DND-41 (cell line): ENCODE measurements at regions not wholly inside any gene's neighbourhood (a gene's known extent, or its start where the extent isn't known, plus 50 kb on each side); places are given as distances from the start of the nearest gene placed in this dataset.

Experiments
- ATAC-seq: fragments of 200-7000 bp; cut with Tn5 transposase; 3 replicates; pipeline ENCODE4 v1.9.1; 2021; ENCODE audit warnings: low read depth; ENCODE audit not compliant: insufficient read depth
- DNase-seq: peaks from one replicate; pipeline ENCODE4 v3.0.0-alpha.2; 2020
- H2AFZ ChIP-seq: 2 replicates; pipeline ENCODE4 v1.6.0; 2012; ENCODE audit warnings: low read depth, low read length
- H3K27ac ChIP-seq: 2 replicates; pipeline ENCODE4 v1.5.1; 2012; ENCODE audit warnings: low read length, inconsistent platforms
- H3K27me3 ChIP-seq: fragments of 200-600 bp; sonication (generic); 2 replicates; pipeline ENCODE4 v1.6.0; 2012; ENCODE audit warnings: low read length, mild to moderate bottlenecking, inconsistent platforms; ENCODE audit not compliant: insufficient read depth, poor library complexity
- H3K36me3 ChIP-seq: 2 replicates; pipeline ENCODE4 v1.5.1; 2012; ENCODE audit warnings: low read length, inconsistent platforms; ENCODE audit not compliant: insufficient read depth
- H3K4me1 ChIP-seq: 2 replicates; pipeline ENCODE4 v1.5.1; 2012; ENCODE audit warnings: mild to moderate bottlenecking, low read length; ENCODE audit not compliant: insufficient read depth
- H3K4me2 ChIP-seq: 2 replicates; pipeline ENCODE4 v1.6.0; 2012; ENCODE audit warnings: mild to moderate bottlenecking, moderate library complexity, low read length, inconsistent platforms; ENCODE audit not compliant: insufficient read depth
- H3K4me3 ChIP-seq, 2 experiments: fragments of 200-600 bp in 1 of 2; shearing (Covaris generic) in 1 of 2; 2 replicates each; pipeline ENCODE4 v1.5.1; 2012 to 2016; ENCODE audit warnings: inconsistent platforms in 2 of 2, low read length in 2 of 2, mild to moderate bottlenecking in 2 of 2, low read depth in 1 of 2, moderate library complexity in 1 of 2
- H3K79me2 ChIP-seq: 2 replicates; pipeline ENCODE4 v1.6.0; 2012; ENCODE audit warnings: low read length, inconsistent platforms; ENCODE audit not compliant: insufficient read depth
- H3K9ac ChIP-seq: 2 replicates; pipeline ENCODE4 v1.6.0; 2012; ENCODE audit warnings: low read depth, mild to moderate bottlenecking, inconsistent platforms, low read length, moderate library complexity
- H3K9me3 ChIP-seq: 2 replicates; pipeline ENCODE4 v1.5.1; 2012; ENCODE audit warnings: low read length, moderate library complexity, mild to moderate bottlenecking, inconsistent platforms; ENCODE audit not compliant: insufficient read depth, severe bottlenecking
- H4K20me1 ChIP-seq: 2 replicates; pipeline ENCODE4 v1.6.0; 2012; ENCODE audit warnings: low read length; ENCODE audit not compliant: insufficient read depth
- EZH2 ChIP-seq: IDR thresholded peaks from 3 replicates; pipeline ENCODE4 v1.6.1; 2012; ENCODE audit warnings: borderline replicate concordance, low read depth, mild to moderate bottlenecking, moderate library complexity, low read length, inconsistent platforms; ENCODE audit not compliant: severe bottlenecking
- TF ChIP-seq, protein P1 (sequence below): IDR thresholded peaks from 2 replicates; pipeline ENCODE4 v1.5.1; 2012; ENCODE audit warnings: borderline replicate concordance, low read length, moderate library complexity, mild to moderate bottlenecking; ENCODE audit not compliant: poor library complexity, severe bottlenecking; ENCODE audit errors: extremely low read depth

DNA sequence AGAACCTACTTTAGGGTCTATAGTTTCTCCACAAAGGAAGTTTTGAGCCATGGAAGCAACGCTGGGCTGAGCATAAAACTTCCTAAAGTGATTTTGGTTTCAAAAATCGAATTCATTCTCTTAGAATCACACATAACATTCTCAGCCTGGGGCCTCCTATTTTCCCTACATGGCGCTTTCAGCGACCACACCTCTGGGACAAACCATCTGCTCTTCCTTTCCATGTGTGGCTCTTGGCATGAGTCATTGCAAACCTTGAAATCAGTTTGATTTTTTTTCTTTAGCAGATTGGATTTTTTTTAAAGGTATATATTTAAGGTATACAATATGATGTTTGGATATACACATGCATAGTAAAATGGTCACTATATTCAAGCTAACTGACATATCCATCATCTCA, 72.5 kb upstream of the APCDD1 start:
- no peaks in the 10 kb centered on the region for H3K79me2 ChIP-seq
- H3K36me3 ChIP-seq, result no peaks in the 10 kb centered on the region
- H3K4me3 ChIP-seq, result no peak overlapping the region
- no peaks in the 10 kb centered on the region for H3K4me1 ChIP-seq
- ATAC-seq (no peak), DNase-seq (no peak)
- no peaks in the 10 kb centered on the region for H4K20me1 ChIP-seq
- TF ChIP-seq EZH2, result no peak
- TF ChIP-seq, protein P1, sequence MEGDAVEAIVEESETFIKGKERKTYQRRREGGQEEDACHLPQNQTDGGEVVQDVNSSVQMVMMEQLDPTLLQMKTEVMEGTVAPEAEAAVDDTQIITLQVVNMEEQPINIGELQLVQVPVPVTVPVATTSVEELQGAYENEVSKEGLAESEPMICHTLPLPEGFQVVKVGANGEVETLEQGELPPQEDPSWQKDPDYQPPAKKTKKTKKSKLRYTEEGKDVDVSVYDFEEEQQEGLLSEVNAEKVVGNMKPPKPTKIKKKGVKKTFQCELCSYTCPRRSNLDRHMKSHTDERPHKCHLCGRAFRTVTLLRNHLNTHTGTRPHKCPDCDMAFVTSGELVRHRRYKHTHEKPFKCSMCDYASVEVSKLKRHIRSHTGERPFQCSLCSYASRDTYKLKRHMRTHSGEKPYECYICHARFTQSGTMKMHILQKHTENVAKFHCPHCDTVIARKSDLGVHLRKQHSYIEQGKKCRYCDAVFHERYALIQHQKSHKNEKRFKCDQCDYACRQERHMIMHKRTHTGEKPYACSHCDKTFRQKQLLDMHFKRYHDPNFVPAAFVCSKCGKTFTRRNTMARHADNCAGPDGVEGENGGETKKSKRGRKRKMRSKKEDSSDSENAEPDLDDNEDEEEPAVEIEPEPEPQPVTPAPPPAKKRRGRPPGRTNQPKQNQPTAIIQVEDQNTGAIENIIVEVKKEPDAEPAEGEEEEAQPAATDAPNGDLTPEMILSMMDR, result no peak
- H3K4me2 ChIP-seq, result no peak overlapping the region
- H3K9me3 ChIP-seq, result no peaks in the 10 kb centered on the region
- no peak overlapping the region for H3K27ac ChIP-seq
- no peak overlapping the region for H3K9ac ChIP-seq
- no peaks in the 10 kb centered on the region for H3K27me3 ChIP-seq
- no peak overlapping the region for H2AFZ ChIP-seq

DNA sequence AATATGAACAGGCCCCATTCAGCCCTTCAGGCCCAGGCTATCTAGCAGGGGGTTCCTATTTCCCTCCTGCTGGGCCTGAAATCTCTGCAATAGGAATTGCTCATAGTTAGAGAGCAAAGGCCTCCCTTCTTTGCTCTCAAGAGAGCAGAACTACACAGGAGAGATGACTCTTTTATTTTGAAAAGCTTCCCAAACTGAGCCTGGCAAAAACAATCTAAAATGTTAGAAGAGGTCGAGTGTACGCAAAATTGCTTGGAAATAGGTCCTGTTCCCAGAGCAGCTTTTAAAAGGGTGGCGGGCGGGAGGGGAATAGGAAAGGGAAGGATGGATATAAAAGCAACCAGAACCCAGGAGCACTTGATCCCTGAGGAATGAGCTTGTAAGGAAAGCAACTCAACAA, 68.4 kb upstream of the APCDD1 start:
- H3K9me3 ChIP-seq, result no peaks in the 10 kb centered on the region
- no peaks in the 10 kb centered on the region for H3K27me3 ChIP-seq
- DNase-seq, result no peak
- TF ChIP-seq EZH2, result no peak
- TF ChIP-seq, protein P1, result no peak
- no peak overlapping the region for H3K4me3 ChIP-seq
- no peaks in the 10 kb centered on the region for H3K79me2 ChIP-seq
- no peak overlapping the region for H3K27ac ChIP-seq
- no peak overlapping the region for H2AFZ ChIP-seq
- no peak overlapping the region for H3K9ac ChIP-seq
- no peak for ATAC-seq
- H3K4me2 ChIP-seq, result no peak overlapping the region
- no peaks in the 10 kb centered on the region for H3K4me1 ChIP-seq
- H4K20me1 ChIP-seq, result no peaks in the 10 kb centered on the region
- H3K36me3 ChIP-seq, result no peaks in the 10 kb centered on the region

DNA sequence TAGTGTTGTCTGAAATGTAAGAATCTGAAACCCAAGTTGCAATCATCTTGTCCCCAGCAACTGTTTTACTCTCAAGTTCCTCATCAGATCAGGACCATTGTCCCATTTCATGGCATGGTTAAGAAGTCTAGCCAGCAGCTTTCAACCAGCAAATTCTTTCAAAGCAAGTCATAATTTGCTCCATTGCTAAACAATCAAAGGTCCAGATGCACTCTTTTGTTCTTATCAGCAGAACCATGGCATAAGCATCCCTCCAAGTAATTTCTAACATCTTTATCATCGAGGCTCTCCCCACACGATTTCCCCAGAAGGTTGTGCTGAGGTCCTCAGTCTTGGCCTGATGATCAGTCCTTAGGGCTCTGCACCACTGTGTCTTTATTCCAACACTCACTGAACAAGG, 67.5 kb upstream of the APCDD1 start:
- Histone ChIP-seq H3K27ac (no peak overlapping the region), H3K4me1 (no peaks in the 10 kb centered on the region), H3K36me3 (no peaks in the 10 kb centered on the region), H4K20me1 (no peaks in the 10 kb centered on the region), H3K9me3 (no peaks in the 10 kb centered on the region), H3K4me2 (no peak overlapping the region), H2AFZ (no peak overlapping the region), H3K9ac (no peak overlapping the region), H3K79me2 (no peaks in the 10 kb centered on the region), H3K4me3 (no peak overlapping the region), H3K27me3 (no peaks in the 10 kb centered on the region)
- DNase-seq (no peak), ATAC-seq (no peak)
- TF ChIP-seq, protein P1, result no peak
- TF ChIP-seq EZH2, result no peak

DNA sequence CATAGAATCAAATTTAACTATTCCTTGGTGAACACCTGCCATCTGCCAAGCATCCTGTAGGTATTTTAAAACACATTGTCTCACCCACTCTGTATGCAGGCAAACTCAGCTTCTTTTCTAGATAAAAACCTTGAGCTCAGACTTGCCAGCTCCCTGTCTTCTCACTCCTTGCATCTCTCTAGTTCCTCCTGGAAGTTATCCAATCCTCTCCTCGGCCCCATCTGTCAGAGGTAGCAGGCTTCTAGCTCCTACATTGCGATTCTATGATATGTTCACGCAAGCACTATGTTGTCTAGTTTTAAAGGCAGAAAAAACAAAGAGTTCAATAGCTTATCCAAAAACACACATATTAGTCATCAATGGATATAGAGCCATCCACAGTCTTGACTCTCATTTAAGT, 67.0 kb upstream of the APCDD1 start:
- no peak overlapping the region for H3K4me3 ChIP-seq
- H3K9ac ChIP-seq, result no peak overlapping the region
- no peaks in the 10 kb centered on the region for H4K20me1 ChIP-seq
- ATAC-seq (no peak), DNase-seq (no peak)
- no peaks in the 10 kb centered on the region for H3K9me3 ChIP-seq
- H2AFZ ChIP-seq, result no peak overlapping the region
- TF ChIP-seq EZH2, result no peak
- no peaks in the 10 kb centered on the region for H3K79me2 ChIP-seq
- H3K4me1 ChIP-seq, result no peaks in the 10 kb centered on the region
- no peak overlapping the region for H3K27ac ChIP-seq
- no peaks in the 10 kb centered on the region for H3K27me3 ChIP-seq
- no peaks in the 10 kb centered on the region for H3K36me3 ChIP-seq
- no peak overlapping the region for H3K4me2 ChIP-seq
